ENCODE measurements at regions not wholly inside any gene's neighbourhood (a gene's known extent, or its start where the extent isn't known, plus 50 kb on each side); places are given as distances from the start of the nearest gene placed in this dataset.

DNA sequence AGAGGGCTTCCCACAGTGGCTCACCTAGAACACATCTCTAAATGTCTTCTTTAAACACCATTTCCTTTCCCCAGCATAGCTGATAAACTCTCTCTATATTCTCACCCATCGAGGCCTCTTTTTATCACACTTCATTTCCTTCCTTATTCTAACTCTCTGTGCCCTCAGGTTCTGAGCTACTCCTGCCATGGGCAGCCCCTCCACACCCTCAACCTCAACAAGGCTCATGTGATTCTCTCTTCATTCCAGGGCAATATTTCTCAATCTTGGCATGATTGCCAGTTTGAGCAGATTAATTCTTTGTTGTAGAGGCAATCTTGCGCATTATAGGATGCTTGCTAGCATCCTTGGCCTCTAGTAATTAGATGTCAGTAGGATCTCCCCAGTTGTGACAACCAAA lies 999.1 kb downstream of the TSN start:
- no peaks in the 10 kb centered on the region for H3K4me1 ChIP-seq (ENCODE audit: control insufficient read depth in 2 of 3, insufficient read depth in 2 of 3, low read depth in 1 of 3, low read length in 3 of 3)
- intact Hi-C loops (cut with DNase I), result no loop called here
- no peak overlapping the region for H3K4me3 ChIP-seq (ENCODE audit: low read length in 3 of 3)
- DNase-seq (no peak), FAIRE-seq (no peak)
- H3K9me3 ChIP-seq (ENCODE audit: control insufficient read depth in 2 of 3, insufficient read depth in 1 of 3, low read length in 3 of 3), result no peaks in the 10 kb centered on the region
- no peaks in the 10 kb centered on the region for H3K36me3 ChIP-seq (ENCODE audit: control insufficient read depth in 2 of 3, insufficient read depth in 3 of 3, low read length in 3 of 3)
- TF ChIP-seq, protein P1, sequence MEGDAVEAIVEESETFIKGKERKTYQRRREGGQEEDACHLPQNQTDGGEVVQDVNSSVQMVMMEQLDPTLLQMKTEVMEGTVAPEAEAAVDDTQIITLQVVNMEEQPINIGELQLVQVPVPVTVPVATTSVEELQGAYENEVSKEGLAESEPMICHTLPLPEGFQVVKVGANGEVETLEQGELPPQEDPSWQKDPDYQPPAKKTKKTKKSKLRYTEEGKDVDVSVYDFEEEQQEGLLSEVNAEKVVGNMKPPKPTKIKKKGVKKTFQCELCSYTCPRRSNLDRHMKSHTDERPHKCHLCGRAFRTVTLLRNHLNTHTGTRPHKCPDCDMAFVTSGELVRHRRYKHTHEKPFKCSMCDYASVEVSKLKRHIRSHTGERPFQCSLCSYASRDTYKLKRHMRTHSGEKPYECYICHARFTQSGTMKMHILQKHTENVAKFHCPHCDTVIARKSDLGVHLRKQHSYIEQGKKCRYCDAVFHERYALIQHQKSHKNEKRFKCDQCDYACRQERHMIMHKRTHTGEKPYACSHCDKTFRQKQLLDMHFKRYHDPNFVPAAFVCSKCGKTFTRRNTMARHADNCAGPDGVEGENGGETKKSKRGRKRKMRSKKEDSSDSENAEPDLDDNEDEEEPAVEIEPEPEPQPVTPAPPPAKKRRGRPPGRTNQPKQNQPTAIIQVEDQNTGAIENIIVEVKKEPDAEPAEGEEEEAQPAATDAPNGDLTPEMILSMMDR (IDR thresholded peaks at IDR 0.05; ENCODE audit: borderline replicate concordance, extremely low read depth, insufficient read depth), result no peak
- no peaks in the 10 kb centered on the region for H3K27me3 ChIP-seq (ENCODE audit: control insufficient read depth, insufficient read depth, low read length)
- no peak overlapping the region for H3K9ac ChIP-seq (ENCODE audit: low read length in 3 of 3)
- H3K27ac ChIP-seq (ENCODE audit: low read depth in 2 of 2, low read length in 2 of 2), result no peak overlapping the region

DNA sequence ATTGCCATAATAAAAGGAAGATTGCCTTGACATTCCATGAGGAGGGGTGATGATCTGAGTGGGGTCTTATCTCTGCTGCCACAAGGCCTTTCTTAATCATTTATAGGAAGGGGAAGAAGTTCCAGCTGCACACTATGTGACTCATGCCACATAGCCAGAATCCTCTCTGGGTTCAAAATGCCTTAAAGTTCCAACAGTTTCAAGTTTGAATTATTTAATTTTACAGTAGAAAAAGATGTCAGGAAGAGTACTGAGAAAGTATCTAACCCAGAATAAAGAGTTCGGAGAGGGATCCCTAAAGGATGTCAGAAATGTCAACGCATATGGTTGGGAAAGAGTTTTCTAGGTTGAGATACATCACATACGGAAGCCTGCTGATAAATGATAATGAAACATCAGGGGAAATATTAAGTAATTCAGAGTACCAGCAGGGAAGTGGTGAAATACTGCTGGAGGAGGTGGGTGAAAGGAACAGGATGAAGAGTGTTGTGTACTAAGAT lies 999.9 kb downstream of the TSN start:
- DNase-seq (peak in 1 of 5 donors; percentile 5), FAIRE-seq (no peak)
- H3K9me3 ChIP-seq (ENCODE audit: control insufficient read depth in 2 of 3, insufficient read depth in 1 of 3, low read length in 3 of 3), result no peaks in the 10 kb centered on the region
- no peaks in the 10 kb centered on the region for H3K36me3 ChIP-seq (ENCODE audit: control insufficient read depth in 2 of 3, insufficient read depth in 3 of 3, low read length in 3 of 3)
- H3K27me3 ChIP-seq (ENCODE audit: control insufficient read depth, insufficient read depth, low read length), result no peaks in the 10 kb centered on the region
- H3K4me1 ChIP-seq (ENCODE audit: control insufficient read depth in 2 of 3, insufficient read depth in 2 of 3, low read depth in 1 of 3, low read length in 3 of 3), result no peaks in the 10 kb centered on the region
- no peak overlapping the region for H3K4me3 ChIP-seq (ENCODE audit: low read length in 3 of 3)
- H3K9ac ChIP-seq (ENCODE audit: low read length in 3 of 3), result no peak overlapping the region
- TF ChIP-seq, protein P1 (IDR thresholded peaks at IDR 0.05; ENCODE audit: borderline replicate concordance, extremely low read depth, insufficient read depth), result no peak
- no peak overlapping the region for H3K27ac ChIP-seq (ENCODE audit: low read depth in 2 of 2, low read length in 2 of 2)
- intact Hi-C loops (cut with DNase I), result no loop called here

DNA sequence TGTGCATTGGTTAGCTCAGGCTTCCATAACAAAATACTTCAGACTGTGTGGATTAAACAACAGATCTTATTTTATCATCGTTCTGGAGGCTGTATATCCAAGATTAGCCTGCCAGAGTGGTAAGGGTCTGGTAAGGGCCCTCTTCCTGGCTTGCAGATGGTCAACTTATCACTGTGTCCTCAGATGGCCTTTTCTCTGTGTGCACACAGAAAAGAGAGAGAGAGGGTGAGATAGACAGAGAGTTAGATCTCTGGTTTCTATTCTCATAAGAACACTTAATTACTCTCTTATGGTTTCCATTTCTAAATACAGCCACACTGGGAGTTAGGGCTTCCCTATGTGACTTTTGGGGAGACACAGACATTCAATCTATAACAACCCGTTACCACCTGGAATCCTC lies 1003.5 kb downstream of the TSN start:
- Histone ChIP-seq H3K36me3 (ENCODE audit: control insufficient read depth in 2 of 3, insufficient read depth in 3 of 3, low read length in 3 of 3) (no peaks in the 10 kb centered on the region), H3K9ac (ENCODE audit: low read length in 3 of 3) (no peak overlapping the region), H3K27ac (ENCODE audit: low read depth in 2 of 2, low read length in 2 of 2) (no peak overlapping the region), H3K4me1 (ENCODE audit: control insufficient read depth in 2 of 3, insufficient read depth in 2 of 3, low read depth in 1 of 3, low read length in 3 of 3) (no peaks in the 10 kb centered on the region), H3K4me3 (ENCODE audit: low read length in 3 of 3) (no peak overlapping the region), H3K9me3 (ENCODE audit: control insufficient read depth in 2 of 3, insufficient read depth in 1 of 3, low read length in 3 of 3) (peaks cover 0 to 2% (median 0%) of the 10 kb centered on the region in 3 donors), H3K27me3 (ENCODE audit: control insufficient read depth, insufficient read depth, low read length) (no peaks in the 10 kb centered on the region)
- FAIRE-seq (no peak), DNase-seq (no peak)
- intact Hi-C loops (cut with DNase I), result no loop called here
- TF ChIP-seq, protein P1 (IDR thresholded peaks at IDR 0.05; ENCODE audit: borderline replicate concordance, extremely low read depth, insufficient read depth), result no peak

DNA sequence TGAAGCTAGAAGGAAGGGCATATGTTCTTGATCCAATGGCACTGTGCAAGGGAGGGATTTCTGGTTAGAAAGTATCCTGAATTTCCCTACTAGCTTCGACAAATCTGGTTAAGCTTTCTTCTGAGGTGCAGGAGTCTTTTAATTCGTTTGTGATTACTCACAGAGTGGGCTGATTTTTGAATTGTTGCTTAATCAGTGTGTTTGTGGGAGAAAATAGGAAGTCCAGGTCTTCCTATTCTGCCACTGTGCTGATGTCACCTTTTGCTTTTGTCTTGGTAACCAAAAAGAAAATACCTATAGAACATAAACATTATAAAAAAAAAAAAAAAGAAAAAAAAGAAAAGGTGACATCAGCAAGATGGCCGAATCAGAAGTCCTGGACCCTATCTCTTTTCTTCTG lies 1008.6 kb downstream of the TSN start:
- H3K27me3 ChIP-seq (ENCODE audit: control insufficient read depth, insufficient read depth, low read length), result no peaks in the 10 kb centered on the region
- TF ChIP-seq, protein P1 (IDR thresholded peaks at IDR 0.05; ENCODE audit: borderline replicate concordance, extremely low read depth, insufficient read depth), result no peak
- H3K9ac ChIP-seq (ENCODE audit: low read length in 3 of 3), result no peak overlapping the region
- peaks cover 0 to 10% (median 2%) of the 10 kb centered on the region in 3 donors for H3K9me3 ChIP-seq (ENCODE audit: control insufficient read depth in 2 of 3, insufficient read depth in 1 of 3, low read length in 3 of 3)
- H3K27ac ChIP-seq (ENCODE audit: low read depth in 2 of 2, low read length in 2 of 2), result no peak overlapping the region
- no peaks in the 10 kb centered on the region for H3K4me1 ChIP-seq (ENCODE audit: control insufficient read depth in 2 of 3, insufficient read depth in 2 of 3, low read depth in 1 of 3, low read length in 3 of 3)
- no peak for FAIRE-seq
- no peak overlapping the region for H3K4me3 ChIP-seq (ENCODE audit: low read length in 3 of 3)
- no peak for DNase-seq
- no peaks in the 10 kb centered on the region for H3K36me3 ChIP-seq (ENCODE audit: control insufficient read depth in 2 of 3, insufficient read depth in 3 of 3, low read length in 3 of 3)
- intact Hi-C loops (cut with DNase I), result no loop called here
